ENCODE measurements at regions not wholly inside any gene's neighbourhood (a gene's known extent, or its start where the extent isn't known, plus 50 kb on each side); places are given as distances from the start of the nearest gene placed in this dataset.

DNA sequence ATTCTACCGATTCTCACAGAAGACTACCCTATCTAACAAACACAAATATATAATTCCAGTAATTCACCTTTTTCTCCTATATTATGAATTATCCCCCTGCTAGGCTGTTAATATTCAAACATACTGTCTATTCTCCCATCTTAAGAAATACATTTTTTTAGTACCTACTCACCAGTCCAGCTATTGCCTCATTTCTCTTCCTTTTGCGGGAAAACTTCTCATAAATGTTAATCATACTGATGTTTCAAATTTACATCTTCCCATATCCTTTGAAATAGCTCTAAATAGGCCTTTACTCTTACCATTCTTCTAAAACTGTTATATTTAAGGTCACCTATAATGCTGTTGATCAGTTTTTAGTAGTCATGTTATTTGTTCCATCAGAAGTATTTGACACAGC is 759.1 kb upstream of the SLIT2 start:
- TF ChIP-seq, protein P1, sequence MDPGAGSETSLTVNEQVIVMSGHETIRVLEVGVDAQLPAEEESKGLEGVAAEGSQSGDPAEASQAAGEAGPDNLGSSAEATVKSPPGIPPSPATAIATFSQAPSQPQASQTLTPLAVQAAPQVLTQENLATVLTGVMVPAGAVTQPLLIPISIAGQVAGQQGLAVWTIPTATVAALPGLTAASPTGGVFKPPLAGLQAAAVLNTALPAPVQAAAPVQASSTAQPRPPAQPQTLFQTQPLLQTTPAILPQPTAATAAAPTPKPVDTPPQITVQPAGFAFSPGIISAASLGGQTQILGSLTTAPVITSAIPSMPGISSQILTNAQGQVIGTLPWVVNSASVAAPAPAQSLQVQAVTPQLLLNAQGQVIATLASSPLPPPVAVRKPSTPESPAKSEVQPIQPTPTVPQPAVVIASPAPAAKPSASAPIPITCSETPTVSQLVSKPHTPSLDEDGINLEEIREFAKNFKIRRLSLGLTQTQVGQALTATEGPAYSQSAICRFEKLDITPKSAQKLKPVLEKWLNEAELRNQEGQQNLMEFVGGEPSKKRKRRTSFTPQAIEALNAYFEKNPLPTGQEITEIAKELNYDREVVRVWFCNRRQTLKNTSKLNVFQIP (CRISPR knock-in tag; IDR thresholded peaks at IDR 0.05; ENCODE audit: borderline replicate concordance, low read depth): no peak
- TF ChIP-seq ZNF565 (CRISPR knock-in tag; conservative IDR thresholded peaks at IDR 0.05; ENCODE audit: low read depth): no peak
- TF ChIP-seq, protein P2, sequence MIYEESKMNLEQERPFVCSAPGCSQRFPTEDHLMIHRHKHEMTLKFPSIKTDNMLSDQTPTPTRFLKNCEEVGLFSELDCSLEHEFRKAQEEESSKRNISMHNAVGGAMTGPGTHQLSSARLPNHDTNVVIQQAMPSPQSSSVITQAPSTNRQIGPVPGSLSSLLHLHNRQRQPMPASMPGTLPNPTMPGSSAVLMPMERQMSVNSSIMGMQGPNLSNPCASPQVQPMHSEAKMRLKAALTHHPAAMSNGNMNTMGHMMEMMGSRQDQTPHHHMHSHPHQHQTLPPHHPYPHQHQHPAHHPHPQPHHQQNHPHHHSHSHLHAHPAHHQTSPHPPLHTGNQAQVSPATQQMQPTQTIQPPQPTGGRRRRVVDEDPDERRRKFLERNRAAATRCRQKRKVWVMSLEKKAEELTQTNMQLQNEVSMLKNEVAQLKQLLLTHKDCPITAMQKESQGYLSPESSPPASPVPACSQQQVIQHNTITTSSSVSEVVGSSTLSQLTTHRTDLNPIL (CRISPR knock-in tag; IDR thresholded peaks at IDR 0.05; ENCODE audit: low read depth): no peak
- TF ChIP-seq ESRRG (CRISPR knock-in tag; IDR thresholded peaks at IDR 0.05): no peak
- TF ChIP-seq SNAI2 (CRISPR knock-in tag; IDR thresholded peaks at IDR 0.05): no peak
- no peak for TF ChIP-seq ZNF70 (CRISPR knock-in tag; IDR thresholded peaks at IDR 0.05)
- no peak for TF ChIP-seq TCF4 (CRISPR knock-in tag; IDR thresholded peaks at IDR 0.05; ENCODE audit: borderline replicate concordance)
- TF ChIP-seq PPARA (CRISPR knock-in tag; IDR thresholded peaks at IDR 0.05; ENCODE audit: borderline replicate concordance): no peak
- no peak for TF ChIP-seq BACH2 (CRISPR knock-in tag; IDR thresholded peaks at IDR 0.05; ENCODE audit: borderline replicate concordance)
- TF ChIP-seq CSDC2 (CRISPR knock-in tag; IDR thresholded peaks at IDR 0.05): no peak
- TF ChIP-seq ZFP30 (CRISPR knock-in tag; IDR thresholded peaks at IDR 0.05): no peak
- no peak for TF ChIP-seq ZFP3 (CRISPR knock-in tag; IDR thresholded peaks at IDR 0.05)
- TF ChIP-seq, protein P3, sequence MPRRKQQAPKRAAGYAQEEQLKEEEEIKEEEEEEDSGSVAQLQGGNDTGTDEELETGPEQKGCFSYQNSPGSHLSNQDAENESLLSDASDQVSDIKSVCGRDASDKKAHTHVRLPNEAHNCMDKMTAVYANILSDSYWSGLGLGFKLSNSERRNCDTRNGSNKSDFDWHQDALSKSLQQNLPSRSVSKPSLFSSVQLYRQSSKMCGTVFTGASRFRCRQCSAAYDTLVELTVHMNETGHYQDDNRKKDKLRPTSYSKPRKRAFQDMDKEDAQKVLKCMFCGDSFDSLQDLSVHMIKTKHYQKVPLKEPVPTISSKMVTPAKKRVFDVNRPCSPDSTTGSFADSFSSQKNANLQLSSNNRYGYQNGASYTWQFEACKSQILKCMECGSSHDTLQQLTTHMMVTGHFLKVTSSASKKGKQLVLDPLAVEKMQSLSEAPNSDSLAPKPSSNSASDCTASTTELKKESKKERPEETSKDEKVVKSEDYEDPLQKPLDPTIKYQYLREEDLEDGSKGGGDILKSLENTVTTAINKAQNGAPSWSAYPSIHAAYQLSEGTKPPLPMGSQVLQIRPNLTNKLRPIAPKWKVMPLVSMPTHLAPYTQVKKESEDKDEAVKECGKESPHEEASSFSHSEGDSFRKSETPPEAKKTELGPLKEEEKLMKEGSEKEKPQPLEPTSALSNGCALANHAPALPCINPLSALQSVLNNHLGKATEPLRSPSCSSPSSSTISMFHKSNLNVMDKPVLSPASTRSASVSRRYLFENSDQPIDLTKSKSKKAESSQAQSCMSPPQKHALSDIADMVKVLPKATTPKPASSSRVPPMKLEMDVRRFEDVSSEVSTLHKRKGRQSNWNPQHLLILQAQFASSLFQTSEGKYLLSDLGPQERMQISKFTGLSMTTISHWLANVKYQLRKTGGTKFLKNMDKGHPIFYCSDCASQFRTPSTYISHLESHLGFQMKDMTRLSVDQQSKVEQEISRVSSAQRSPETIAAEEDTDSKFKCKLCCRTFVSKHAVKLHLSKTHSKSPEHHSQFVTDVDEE (CRISPR knock-in tag; IDR thresholded peaks at IDR 0.05): no peak
- no peak for TF ChIP-seq RARB (CRISPR knock-in tag; IDR thresholded peaks at IDR 0.05)
- TF ChIP-seq ARNTL (CRISPR knock-in tag; IDR thresholded peaks at IDR 0.05; ENCODE audit: borderline replicate concordance, low read depth): no peak
- TF ChIP-seq ZNF8 (CRISPR knock-in tag; IDR thresholded peaks at IDR 0.05): no peak
- TF ChIP-seq OSR1 (CRISPR knock-in tag; IDR thresholded peaks at IDR 0.05): no peak
- TF ChIP-seq, protein P4, sequence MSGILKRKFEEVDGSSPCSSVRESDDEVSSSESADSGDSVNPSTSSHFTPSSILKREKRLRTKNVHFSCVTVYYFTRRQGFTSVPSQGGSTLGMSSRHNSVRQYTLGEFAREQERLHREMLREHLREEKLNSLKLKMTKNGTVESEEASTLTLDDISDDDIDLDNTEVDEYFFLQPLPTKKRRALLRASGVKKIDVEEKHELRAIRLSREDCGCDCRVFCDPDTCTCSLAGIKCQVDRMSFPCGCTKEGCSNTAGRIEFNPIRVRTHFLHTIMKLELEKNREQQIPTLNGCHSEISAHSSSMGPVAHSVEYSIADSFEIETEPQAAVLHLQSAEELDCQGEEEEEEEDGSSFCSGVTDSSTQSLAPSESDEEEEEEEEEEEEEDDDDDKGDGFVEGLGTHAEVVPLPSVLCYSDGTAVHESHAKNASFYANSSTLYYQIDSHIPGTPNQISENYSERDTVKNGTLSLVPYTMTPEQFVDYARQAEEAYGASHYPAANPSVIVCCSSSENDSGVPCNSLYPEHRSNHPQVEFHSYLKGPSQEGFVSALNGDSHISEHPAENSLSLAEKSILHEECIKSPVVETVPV (CRISPR knock-in tag; IDR thresholded peaks at IDR 0.05): no peak
- ATAC-seq: no peak

DNA sequence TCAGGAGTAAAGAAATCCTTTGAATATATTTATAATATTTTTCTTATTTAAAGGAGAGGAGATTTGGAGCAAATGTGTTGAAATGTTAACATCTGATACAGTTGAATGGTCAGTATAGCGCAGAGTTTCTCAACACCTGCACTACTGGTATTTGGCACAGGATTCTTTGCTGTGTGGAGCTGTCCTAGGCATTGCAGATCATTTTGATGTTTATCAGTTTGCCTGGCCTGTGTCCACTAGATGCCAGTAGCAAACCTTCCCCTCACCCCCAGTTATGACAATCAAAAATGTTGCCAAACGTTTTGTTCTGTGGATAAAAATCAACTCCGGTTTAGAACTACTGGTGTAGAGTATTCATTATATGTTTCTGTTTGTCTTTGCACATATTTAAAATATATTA is 765.3 kb upstream of the SLIT2 start:
- TF ChIP-seq SNAI2 (CRISPR knock-in tag; IDR thresholded peaks at IDR 0.05): no peak
- no peak for TF ChIP-seq ISL1 (CRISPR knock-in tag; IDR thresholded peaks at IDR 0.05)
- no peak for TF ChIP-seq TCF4 (CRISPR knock-in tag; IDR thresholded peaks at IDR 0.05; ENCODE audit: borderline replicate concordance)
- TF ChIP-seq PPARA (CRISPR knock-in tag; IDR thresholded peaks at IDR 0.05; ENCODE audit: borderline replicate concordance): no peak
- TF ChIP-seq, protein P4 (CRISPR knock-in tag; IDR thresholded peaks at IDR 0.05): no peak
- TF ChIP-seq, protein P2 (CRISPR knock-in tag; IDR thresholded peaks at IDR 0.05; ENCODE audit: low read depth): no peak
- TF ChIP-seq ZFP3 (CRISPR knock-in tag; IDR thresholded peaks at IDR 0.05): no peak
- no peak for TF ChIP-seq ZNF70 (CRISPR knock-in tag; IDR thresholded peaks at IDR 0.05)
- ATAC-seq: peak; percentile 61

DNA sequence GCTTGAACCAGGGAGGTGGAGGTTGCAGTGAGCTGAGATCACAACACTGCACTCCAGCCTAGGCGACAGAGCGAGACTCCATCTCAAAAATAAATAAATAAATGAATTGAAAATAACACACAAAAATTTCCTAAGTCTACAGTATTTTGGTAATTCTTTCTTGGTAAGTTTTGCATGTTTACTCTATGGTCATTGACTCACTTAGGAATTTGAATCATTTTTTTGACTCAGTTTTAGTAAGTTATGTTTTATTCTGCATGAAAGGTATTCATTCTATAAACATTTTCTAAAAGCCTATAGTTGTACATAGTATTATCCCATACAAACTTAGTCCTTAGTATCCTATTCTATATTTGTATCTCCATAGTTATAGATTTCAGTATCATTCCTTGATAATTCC is 772.9 kb upstream of the SLIT2 start:
- TF ChIP-seq GLIS3 (CRISPR knock-in tag; IDR thresholded peaks at IDR 0.05) (no peak), OSR1 (CRISPR knock-in tag; IDR thresholded peaks at IDR 0.05) (no peak), ZFP3 (CRISPR knock-in tag; IDR thresholded peaks at IDR 0.05) (no peak), ESRRG (CRISPR knock-in tag; IDR thresholded peaks at IDR 0.05) (no peak), SNAI2 (CRISPR knock-in tag; IDR thresholded peaks at IDR 0.05) (no peak), BACH2 (CRISPR knock-in tag; IDR thresholded peaks at IDR 0.05; ENCODE audit: borderline replicate concordance) (no peak)
- TF ChIP-seq, protein P2 (CRISPR knock-in tag; IDR thresholded peaks at IDR 0.05; ENCODE audit: low read depth): no peak
- TF ChIP-seq, protein P4 (CRISPR knock-in tag; IDR thresholded peaks at IDR 0.05): no peak
- ATAC-seq: no peak

Data from SK-N-SH treated with all-trans-retinoic acid at 6 μM for 48 hours (cell line).